Heart right ventricle (tissue), 16 donors: ENCODE measurements at regions not wholly inside any gene's neighbourhood (a gene's known extent, or its start where the extent isn't known, plus 50 kb on each side); places are given as distances from the start of the nearest gene placed in this dataset.
"Not testable (repeated sequence)": the region's sequence is repeated elsewhere in the genome, so short reads cannot be mapped to it uniquely, and the experiment has no call there.

Experiments
- ATAC-seq, 8 donors: fragments of 200-7000 bp; cut with Tn5 transposase; one replicate each; pipeline ENCODE4 v1.9.1; 2020; ENCODE audit warnings: mild to moderate bottlenecking in 8 of 8, moderate library complexity in 8 of 8, moderate number of reproducible peaks in 1 of 8
- DNase-seq, 2 donors: peaks; one replicate each; pipeline ENCODE4 v3.0.0-alpha.2; 2020
- H3K27ac ChIP-seq, 10 donors: fragments of 200-600 bp; sonication (generic) in 2 of 10; one replicate each; pipeline versions ENCODE4 v1.5.0 to v1.8.0; 2020 to 2022; ENCODE audit warnings: mild to moderate bottlenecking in 3 of 10
- H3K27me3 ChIP-seq, 7 donors: fragments of 200-600 bp; one replicate each; pipeline ENCODE4 v1.8.0; 2021 to 2022; ENCODE audit warnings: mild to moderate bottlenecking in 2 of 7
- H3K36me3 ChIP-seq, 9 donors: fragments of 200-600 bp; sonication (generic) in 1 of 9; one replicate each; pipeline versions ENCODE4 v1.5.0 to v1.8.0; 2020 to 2022; ENCODE audit warnings: mild to moderate bottlenecking in 2 of 9
- H3K4me1 ChIP-seq, 9 donors: fragments of 200-600 bp; sonication (generic) in 1 of 9; one replicate each; pipeline versions ENCODE4 v1.5.0 to v1.8.0; 2020 to 2022; ENCODE audit warnings: mild to moderate bottlenecking in 4 of 9
- H3K4me3 ChIP-seq, 10 donors: fragments of 200-600 bp; sonication (generic) in 2 of 10; one replicate each; pipeline versions ENCODE4 v1.5.0 to v1.8.0; 2020 to 2022; ENCODE audit warnings: mild to moderate bottlenecking in 7 of 10, moderate library complexity in 2 of 10
- H3K9me3 ChIP-seq, 11 donors: fragments of 200-600 bp in 10 of 11; sonication (generic) in 2 of 11; one replicate each; pipeline versions ENCODE4 v1.5.0 to v1.8.0; 2013 to 2022; ENCODE audit warnings: mild to moderate bottlenecking in 2 of 11, control low read depth in 1 of 11, moderate library complexity in 1 of 11
- CTCF ChIP-seq, 9 donors: fragments of 200-600 bp; sonication (generic) in 2 of 9; IDR thresholded peaks; one replicate each; pipeline versions ENCODE4 v1.5.0 to v1.8.0; 2021 to 2022; ENCODE audit warnings: antibody characterized with exemption in 9 of 9, mild to moderate bottlenecking in 5 of 9, moderate library complexity in 1 of 9
- WGBS, 2 donors: extraction: QIAGEN DNeasy Blood & Tissue Kit; methylation state at CpG; one replicate each; pipeline ENCODE4 v1.1.7; 2013; ENCODE audit warnings: inconsistent platforms in 1 of 2; 5-methylcytosine and 5-hydroxymethylcytosine counted together
- intact Hi-C, 10 donors: fragments of 100-400 bp; cut with DNase I; formaldehyde crosslinking; loops; one replicate each; pipeline versions ENCODE4 v1.11.1 to v1.14.2; 2022
- donor health status: Arrhythmogenic right ventricular cardiomyopathy.
- donor health status: ischemic (EF 13 %, LVEDD 7.1; RV severe dilation, severe dysfunction).
- donor health status: healthy with polysubstance abuse.
- donor health status: DM: no; HTN: yes; CAD: no.
- donor health status: DM: no; HTN: no; CAD: no.
- donor health status: ischemic (EF 25% LVEDD 6.9; RV normal size, moderate dysfunction).
- donor health status: ischemic (EF 25% LVEDD 5.7; RV mildly dilated, moderate dysfunction).
- donor health status: healthy.
- donor health status: DM: yes; HTN: yes; CAD: no.
- donor health status: Ischemic cardiomyopathy.
- donor health status: ischemic (EF 35%, LVEDD 5.7; RV mildly dilated, moderate dysfunction).
- donor health status: nonischemic (EF 11% LVEDD 7.7; RV severe dilation, severe dysfunction).
- donor health status: DM: yes; HTN: yes; CAD: no.
- donor health status: PGD.
- donor health status: ischemic (EF 29% LVEDD 5.4; RV normal size, mild dysfunction).
- donor health status: nonischemic (EF 23%, LVEDD 6.1; RV moderate dilation, normal function).

GRCh38 chr20:52302736-52303135 is 111.2 kb upstream of the ZFP64 start:
- peaks cover 0 to 16% (median 0%) of the 10 kb centered on the region in 7 donors for H3K27me3 ChIP-seq
- intact Hi-C loops = loop anchor here in 1 of 10 donors (5.0 kb wide), 1 partner anchor 920 kb away; no protein-coding TSS in a partner anchor

DNA sequence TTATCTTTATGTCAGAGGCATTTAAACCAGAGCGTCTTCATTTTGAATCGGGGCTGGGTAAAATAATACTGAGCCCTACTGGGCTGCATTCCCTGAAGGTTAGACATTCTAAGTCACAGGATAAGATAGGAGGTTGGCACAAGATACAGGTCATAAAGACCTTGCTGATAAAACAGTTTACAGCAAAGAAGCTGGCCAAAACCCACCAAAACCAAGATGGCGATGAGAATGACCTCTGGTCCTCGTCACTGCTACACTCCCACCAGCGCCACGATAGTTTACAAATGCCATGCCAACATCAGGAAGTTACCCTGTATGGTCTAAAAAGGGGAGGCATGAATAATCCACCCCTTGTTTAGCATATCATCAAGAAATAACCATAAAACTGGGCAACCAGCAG is 110.5 kb upstream of the ZFP64 start:
- H3K4me3 ChIP-seq, H3K27ac ChIP-seq, ATAC-seq, H3K4me1 ChIP-seq, H3K9me3 ChIP-seq, H3K36me3 ChIP-seq, DNase-seq: not testable (repeated sequence)
- 87 to 92% methylated on average over 6 of the region's 6 CpGs for WGBS, 2 donors
- H3K27me3 ChIP-seq = peaks cover 0 to 16% (median 0%) of the 10 kb centered on the region in 7 donors
- intact Hi-C loops = loop anchor here in 1 of 10 donors (5.0 kb wide), 1 partner anchor 920 kb away; no protein-coding TSS in a partner anchor

More at GRCh38 chr20:52302736-52303135, 111.2 kb upstream of the ZFP64 start:
- H3K9me3 ChIP-seq = no peaks in the 10 kb centered on the region
- no peak overlapping the region for H3K4me3 ChIP-seq
- 77 to 81% methylated on average over 3 of the region's 3 CpGs for WGBS, 2 donors
- no peaks in the 10 kb centered on the region for H3K4me1 ChIP-seq
- no peak overlapping the region for H3K27ac ChIP-seq
- DNase-seq (no peak), ATAC-seq (no peak)
- no peaks in the 10 kb centered on the region for H3K36me3 ChIP-seq
- no peak for TF ChIP-seq CTCF (IDR thresholded peaks at IDR 0.05)

GRCh38 chr20:52295556-52295955 is 104.0 kb upstream of the ZFP64 start:
- H3K27me3 ChIP-seq = peaks cover 0 to 5% (median 0%) of the 10 kb centered on the region in 7 donors
- no peak for TF ChIP-seq CTCF (IDR thresholded peaks at IDR 0.05)
- H3K9me3 ChIP-seq = peaks cover 0 to 11% (median 0%) of the 10 kb centered on the region in 11 donors
- H3K4me1 ChIP-seq = no peaks in the 10 kb centered on the region
- DNase-seq = no peak
- ATAC-seq = no peak
- no peak overlapping the region for H3K4me3 ChIP-seq
- H3K27ac ChIP-seq = no peak overlapping the region
- 80 to 88% methylated on average over 7 of the region's 7 CpGs for WGBS, 2 donors
- no peaks in the 10 kb centered on the region for H3K36me3 ChIP-seq
- intact Hi-C loops = loop anchor here in 1 of 10 donors (10.0 kb wide), 1 partner anchor 1659 kb away; no protein-coding TSS in a partner anchor

GRCh38 chr20:52294106-52294628 is 102.6 kb upstream of the ZFP64 start:
- no peak overlapping the region for H3K4me3 ChIP-seq
- no peak for TF ChIP-seq CTCF (IDR thresholded peaks at IDR 0.05)
- H3K27me3 ChIP-seq = peaks cover 0 to 5% (median 0%) of the 10 kb centered on the region in 7 donors
- no peaks in the 10 kb centered on the region for H3K36me3 ChIP-seq
- intact Hi-C loops = loop anchor here in 1 of 10 donors (10.0 kb wide), 1 partner anchor 1661 kb away; no protein-coding TSS in a partner anchor
- ATAC-seq (no peak), DNase-seq (no peak)
- H3K9me3 ChIP-seq = peaks cover 0 to 11% (median 0%) of the 10 kb centered on the region in 11 donors
- WGBS, 2 donors = 68 to 71% methylated on average over 2 of the region's 2 CpGs
- H3K4me1 ChIP-seq = no peaks in the 10 kb centered on the region
- H3K27ac ChIP-seq = no peak overlapping the region

- WGBS, 2 donors = 60 to 78% methylated on average over 12 of the region's 12 CpGs
- intact Hi-C loops = loop anchor here in 1 of 10 donors (10.0 kb wide), 1 partner anchor 1664 kb away; no protein-coding TSS in a partner anchor
Observed at GRCh38 chr20:52291109-52291508, 99.5 kb upstream of the ZFP64 start.

More at GRCh38 chr20:52291109-52291508, 99.5 kb upstream of the ZFP64 start:
- Histone ChIP-seq H3K4me1 (no peaks in the 10 kb centered on the region), H3K27me3 (peaks cover 0 to 2% (median 0%) of the 10 kb centered on the region in 7 donors), H3K27ac (no peak overlapping the region), H3K9me3 (peaks cover 0 to 11% (median 0%) of the 10 kb centered on the region in 11 donors), H3K4me3 (no peak overlapping the region), H3K36me3 (no peaks in the 10 kb centered on the region)
- ATAC-seq (no peak), DNase-seq (no peak)
- no peak for TF ChIP-seq CTCF (IDR thresholded peaks at IDR 0.05)
